HG03159 (cell line): ENCODE measurements at regions not wholly inside any gene's neighbourhood (a gene's known extent, or its start where the extent isn't known, plus 50 kb on each side); places are given as distances from the start of the nearest gene placed in this dataset.

Source experiments
- ATAC-seq: cut with Tn5 transposase; IDR thresholded peaks from one replicate; pipeline ENCODE4 v1.9.1; 2021; ENCODE audit warnings: mild to moderate bottlenecking, moderate library complexity; ENCODE audit not compliant: unreplicated experiment

- ATAC-seq, result no peak
These were observed 498.7 kb downstream of the TENT5A start for GRCh38 chr6:81253821-81254220.

- ATAC-seq, result no peak
These were observed 500.2 kb downstream of the TENT5A start for GRCh38 chr6:81252231-81252630.

- ATAC-seq, result no peak
These were observed 506.3 kb downstream of the TENT5A start for GRCh38 chr6:81246200-81246599.

- ATAC-seq, result no peak
These were observed 509.9 kb downstream of the TENT5A start for GRCh38 chr6:81242624-81243023.

- ATAC-seq, result no peak
These were observed 511.1 kb downstream of the TENT5A start for GRCh38 chr6:81241126-81242041.

GRCh38 chr6:81238390-81238789 lies 514.1 kb downstream of the TENT5A start:
- ATAC-seq, result no peak

- no peak for ATAC-seq
These were observed 515.3 kb downstream of the TENT5A start for GRCh38 chr6:81237226-81237625.

- no peak for ATAC-seq
These were observed 517.0 kb downstream of the TENT5A start for GRCh38 chr6:81235512-81235911.

- no peak for ATAC-seq
These were observed 518.5 kb downstream of the TENT5A start for GRCh38 chr6:81233990-81234389.

- ATAC-seq, result no peak
These were observed 523.4 kb downstream of the TENT5A start for GRCh38 chr6:81228912-81229555.

GRCh38 chr6:81226957-81227356 lies 525.5 kb downstream of the TENT5A start:
- no peak for ATAC-seq

- no peak for ATAC-seq
These were observed 535.8 kb downstream of the TENT5A start for GRCh38 chr6:81216668-81217067.

- ATAC-seq, result no peak
These were observed 537.4 kb downstream of the TENT5A start for GRCh38 chr6:81215092-81215432.

- no peak for ATAC-seq
These were observed 537.9 kb downstream of the TENT5A start for GRCh38 chr6:81214414-81215091.

- ATAC-seq, result no peak
These were observed 547.8 kb downstream of the TENT5A start for GRCh38 chr6:81204731-81205130.

GRCh38 chr6:81194374-81194773 lies 558.1 kb downstream of the TENT5A start:
- ATAC-seq, result no peak

- ATAC-seq, result no peak
These were observed 580.3 kb downstream of the TENT5A start for GRCh38 chr6:81172056-81172740.

GRCh38 chr6:81169166-81169565 lies 583.3 kb downstream of the TENT5A start:
- no peak for ATAC-seq

GRCh38 chr6:81166770-81167169 lies 585.7 kb downstream of the TENT5A start:
- no peak for ATAC-seq

GRCh38 chr6:81158956-81159355 lies 593.5 kb downstream of the TENT5A start:
- no peak for ATAC-seq

- no peak for ATAC-seq
These were observed 603.7 kb downstream of the TENT5A start for GRCh38 chr6:81148751-81149150.
